ENCODE measurements at regions not wholly inside any gene's neighbourhood (a gene's known extent, or its start where the extent isn't known, plus 50 kb on each side); places are given as distances from the start of the nearest gene placed in this dataset.
"Not testable (repeated sequence)": the region's sequence is repeated elsewhere in the genome, so short reads cannot be mapped to it uniquely, and the experiment has no call there.

- no peak overlapping the region for H3K27ac ChIP-seq
- no peaks in the 10 kb centered on the region for H3K4me1 ChIP-seq
- TF ChIP-seq POLR2AphosphoS5 (IDR thresholded peaks at IDR 0.05), result no peak
- TF ChIP-seq POLR2A (IDR thresholded peaks at IDR 0.05), result no peak
- no peak for TF ChIP-seq CTCF (IDR thresholded peaks at IDR 0.05 in 8 of 11, conservative IDR thresholded peaks at IDR 0.05 in 3 of 11)
- H3K9me3 ChIP-seq, result no peaks in the 10 kb centered on the region
- 30 to 48% (median 44%) methylated on average over 2 of the region's 2 CpGs for WGBS, 5 donors
- H3K4me3 ChIP-seq, result no peak overlapping the region
- DNase-seq, result no peak
- no peaks in the 10 kb centered on the region for H3K27me3 ChIP-seq (replicated peaks in 1 of 7)
- intact Hi-C loops (cut with DNase I; ENCODE audit: low total_unique reads), result no loop called here
- H3K36me3 ChIP-seq, result no peaks in the 10 kb centered on the region
These were observed 634.3 kb downstream of the ISL1 start for GRCh38 chr5:52017567-52017966.

- Histone ChIP-seq H3K27ac (no peak overlapping the region), H3K4me1 (no peaks in the 10 kb centered on the region), H3K4me3 (no peak overlapping the region), H3K36me3 (no peaks in the 10 kb centered on the region), H3K9me3 (no peaks in the 10 kb centered on the region), H3K27me3 (replicated peaks in 1 of 7) (no peaks in the 10 kb centered on the region)
- TF ChIP-seq CTCF (IDR thresholded peaks at IDR 0.05 in 8 of 11, conservative IDR thresholded peaks at IDR 0.05 in 3 of 11) (no peak), POLR2A (IDR thresholded peaks at IDR 0.05) (no peak), POLR2AphosphoS5 (IDR thresholded peaks at IDR 0.05) (no peak)
- intact Hi-C loops (cut with DNase I; ENCODE audit: low total_unique reads), result no loop called here
- 58 to 89% (median 81%) methylated on average over 3 of the region's 3 CpGs for WGBS, 5 donors
- no peak for DNase-seq
These were observed 641.1 kb downstream of the ISL1 start for GRCh38 chr5:52024359-52024758.

GRCh38 chr5:52029836-52030235 is 646.6 kb downstream of the ISL1 start:
- H3K27me3 ChIP-seq (replicated peaks in 1 of 7); H3K4me3 ChIP-seq; H3K27ac ChIP-seq; H3K9me3 ChIP-seq; DNase-seq; H3K36me3 ChIP-seq; intact Hi-C loops (cut with DNase I; ENCODE audit: low total_unique reads); H3K4me1 ChIP-seq: not testable (repeated sequence)
- WGBS, 5 donors, result 87 to 96% (median 93%) methylated on average over 7 of the region's 7 CpGs

- intact Hi-C loops (cut with DNase I; ENCODE audit: low total_unique reads), result no loop called here
- H3K9me3 ChIP-seq, result no peaks in the 10 kb centered on the region
- WGBS, 5 donors, result 71 to 83% (median 77%) methylated on average over 2 of the region's 2 CpGs
- no peaks in the 10 kb centered on the region for H3K27me3 ChIP-seq (replicated peaks in 1 of 7)
- H3K36me3 ChIP-seq, result no peaks in the 10 kb centered on the region
- no peaks in the 10 kb centered on the region for H3K4me1 ChIP-seq
- TF ChIP-seq CTCF (IDR thresholded peaks at IDR 0.05 in 8 of 11, conservative IDR thresholded peaks at IDR 0.05 in 3 of 11) (no peak), POLR2A (IDR thresholded peaks at IDR 0.05) (no peak), POLR2AphosphoS5 (IDR thresholded peaks at IDR 0.05) (no peak)
- no peak overlapping the region for H3K4me3 ChIP-seq
- DNase-seq, result no peak
- H3K27ac ChIP-seq, result no peak overlapping the region
These were observed 658.6 kb downstream of the ISL1 start for GRCh38 chr5:52041842-52042241.

GRCh38 chr5:52043137-52043536 is 659.9 kb downstream of the ISL1 start:
- Histone ChIP-seq H3K27me3 (replicated peaks in 1 of 7) (no peaks in the 10 kb centered on the region), H3K27ac (no peak overlapping the region), H3K4me3 (no peak overlapping the region), H3K9me3 (no peaks in the 10 kb centered on the region), H3K4me1 (no peaks in the 10 kb centered on the region), H3K36me3 (no peaks in the 10 kb centered on the region)
- 74 to 87% (median 85%) methylated on average over 4 of the region's 4 CpGs for WGBS, 5 donors
- intact Hi-C loops (cut with DNase I; ENCODE audit: low total_unique reads), result no loop called here
- TF ChIP-seq POLR2AphosphoS5 (IDR thresholded peaks at IDR 0.05) (no peak), POLR2A (IDR thresholded peaks at IDR 0.05) (no peak), CTCF (IDR thresholded peaks at IDR 0.05 in 8 of 11, conservative IDR thresholded peaks at IDR 0.05 in 3 of 11) (no peak)
- DNase-seq, result no peak
